WERI-Rb-1 (cell line): ENCODE measurements at regions not wholly inside any gene's neighbourhood (a gene's known extent, or its start where the extent isn't known, plus 50 kb on each side); places are given as distances from the start of the nearest gene placed in this dataset.

Source experiments
- DNase-seq: peaks from one replicate; pipeline ENCODE4 v3.0.0-alpha.2; 2020
- H3K27ac ChIP-seq: fragments of 250-450 bp; sonication (Bioruptor Pico); 2 replicates; pipeline ENCODE4 v1.5.1; 2020; ENCODE audit warnings: mild to moderate bottlenecking, moderate library complexity
- H3K27me3 ChIP-seq: fragments of 250-450 bp; sonication (Bioruptor Pico); 2 replicates; pipeline ENCODE4 v1.5.1; 2021; ENCODE audit warnings: mild to moderate bottlenecking, low read depth, moderate library complexity; ENCODE audit not compliant: insufficient read depth, severe bottlenecking
- H3K36me3 ChIP-seq: fragments of 250-450 bp; sonication (Bioruptor Pico); 2 replicates; pipeline ENCODE4 v1.5.1; 2020; ENCODE audit warnings: mild to moderate bottlenecking, moderate library complexity
- H3K4me3 ChIP-seq: 2 replicates; pipeline ENCODE4 v1.5.1; 2011; ENCODE audit warnings: low read depth, mild to moderate bottlenecking, control low read depth, low read length
- H3K9me3 ChIP-seq: fragments of 250-450 bp; sonication (Bioruptor Pico); 2 replicates; pipeline ENCODE4 v1.5.1; 2021; ENCODE audit warnings: mild to moderate bottlenecking, moderate library complexity; ENCODE audit not compliant: severe bottlenecking
- CTCF ChIP-seq: IDR thresholded peaks from 2 replicates; pipeline ENCODE4 v1.5.1; 2011; ENCODE audit warnings: low read depth, mild to moderate bottlenecking, control low read depth, inconsistent platforms, low read length

GRCh38 chr1:95752515-95753381, 518.7 kb downstream of the RWDD3 start:
- no peak overlapping the region for H3K4me3 ChIP-seq
- no peak overlapping the region for H3K27ac ChIP-seq
- no peaks in the 10 kb centered on the region for H3K36me3 ChIP-seq
- DNase-seq: no peak
- H3K9me3 ChIP-seq: peaks cover 7% of the 10 kb centered on the region
- no peaks in the 10 kb centered on the region for H3K27me3 ChIP-seq
- no peak for TF ChIP-seq CTCF

GRCh38 chr1:95753382-95754016, 519.5 kb downstream of the RWDD3 start:
- H3K27ac ChIP-seq: no peak overlapping the region
- DNase-seq: no peak
- TF ChIP-seq CTCF: no peak
- peaks cover 7% of the 10 kb centered on the region for H3K9me3 ChIP-seq
- no peak overlapping the region for H3K4me3 ChIP-seq
- no peaks in the 10 kb centered on the region for H3K36me3 ChIP-seq
- no peaks in the 10 kb centered on the region for H3K27me3 ChIP-seq

- TF ChIP-seq CTCF: no peak
- no peak for DNase-seq
- Histone ChIP-seq H3K36me3 (no peaks in the 10 kb centered on the region), H3K27me3 (no peaks in the 10 kb centered on the region), H3K27ac (no peak overlapping the region), H3K9me3 (peaks cover 7% of the 10 kb centered on the region), H3K4me3 (no peak overlapping the region)
Observed at GRCh38 chr1:95754412-95754811, 520.4 kb downstream of the RWDD3 start.

- H3K9me3 ChIP-seq: no peaks in the 10 kb centered on the region
- DNase-seq: no peak
- H3K36me3 ChIP-seq: no peaks in the 10 kb centered on the region
- H3K4me3 ChIP-seq: no peak overlapping the region
- no peak overlapping the region for H3K27ac ChIP-seq
- no peaks in the 10 kb centered on the region for H3K27me3 ChIP-seq
- TF ChIP-seq CTCF: no peak
Observed at GRCh38 chr1:95766036-95766435, 532.0 kb downstream of the RWDD3 start.

- H3K36me3 ChIP-seq: no peaks in the 10 kb centered on the region
- H3K27me3 ChIP-seq: no peaks in the 10 kb centered on the region
- no peak overlapping the region for H3K4me3 ChIP-seq
- H3K27ac ChIP-seq: no peak overlapping the region
- DNase-seq: no peak
- no peaks in the 10 kb centered on the region for H3K9me3 ChIP-seq
- no peak for TF ChIP-seq CTCF
Observed at GRCh38 chr1:95770581-95770980, 536.6 kb downstream of the RWDD3 start.
